Nucleus accumbens (tissue), 56 donors: ENCODE measurements at regions not wholly inside any gene's neighbourhood (a gene's known extent, or its start where the extent isn't known, plus 50 kb on each side); places are given as distances from the start of the nearest gene placed in this dataset.
A peak's percentile ranks its signal among the peaks of the same experiment; 100 is the strongest.
"Not testable (repeated sequence)": the region's sequence is repeated elsewhere in the genome, so short reads cannot be mapped to it uniquely, and the experiment has no call there.

Experiments used
- DNase-seq, 56 donors: peaks; one replicate each; lab custom pipeline; 2025; lab: John Stamatoyannopoulos, UW

- DNase-seq, result no peak
Measured at GRCh38 chr1:80533775-80534334, 1266.9 kb upstream of the ADGRL2 start.

- no peak for DNase-seq
Measured at GRCh38 chr1:80533093-80533492, 1267.6 kb upstream of the ADGRL2 start.

- DNase-seq, result no peak
Measured at GRCh38 chr1:80531182-80531581, 1269.6 kb upstream of the ADGRL2 start.

- no peak for DNase-seq
Measured at GRCh38 chr1:80529546-80529945, 1271.2 kb upstream of the ADGRL2 start.

GRCh38 chr1:80523861-80524260 lies 1276.9 kb upstream of the ADGRL2 start:
- no peak for DNase-seq

- DNase-seq, result not testable (repeated sequence)
Measured at GRCh38 chr1:80523071-80523470, 1277.7 kb upstream of the ADGRL2 start.

- no peak for DNase-seq
Measured at GRCh38 chr1:80520949-80521348, 1279.8 kb upstream of the ADGRL2 start.

- DNase-seq, result no peak
Measured at GRCh38 chr1:80517062-80517461, 1283.7 kb upstream of the ADGRL2 start.

GRCh38 chr1:80509965-80510522 lies 1290.7 kb upstream of the ADGRL2 start:
- DNase-seq, result no peak

GRCh38 chr1:80506216-80506615 lies 1294.5 kb upstream of the ADGRL2 start:
- DNase-seq, result no peak

- no peak for DNase-seq
Measured at GRCh38 chr1:80498673-80499072, 1302.1 kb upstream of the ADGRL2 start.

- DNase-seq, result no peak
Measured at GRCh38 chr1:80495806-80496205, 1304.9 kb upstream of the ADGRL2 start.

- DNase-seq, result no peak
Measured at GRCh38 chr1:80472145-80472544, 1328.6 kb upstream of the ADGRL2 start.

GRCh38 chr1:80468356-80468755 lies 1332.4 kb upstream of the ADGRL2 start:
- no peak for DNase-seq

- DNase-seq, result peak in 1 of 56 donors; percentile 1
Measured at GRCh38 chr1:80462006-80462405, 1338.7 kb upstream of the ADGRL2 start.

GRCh38 chr1:80457409-80457808 lies 1343.3 kb upstream of the ADGRL2 start:
- DNase-seq, result no peak

GRCh38 chr1:80453775-80454174 lies 1347.0 kb upstream of the ADGRL2 start:
- DNase-seq, result no peak

GRCh38 chr1:80450711-80451110 lies 1350.0 kb upstream of the ADGRL2 start:
- DNase-seq, result no peak

- DNase-seq, result no peak
Measured at GRCh38 chr1:80448081-80448480, 1352.7 kb upstream of the ADGRL2 start.

- no peak for DNase-seq
Measured at GRCh38 chr1:80447526-80447925, 1353.2 kb upstream of the ADGRL2 start.

- DNase-seq, result no peak
Measured at GRCh38 chr1:80445033-80445432, 1355.7 kb upstream of the ADGRL2 start.

- no peak for DNase-seq
Measured at GRCh38 chr1:80444171-80444570, 1356.6 kb upstream of the ADGRL2 start.

- no peak for DNase-seq
Measured at GRCh38 chr1:80441664-80442063, 1359.1 kb upstream of the ADGRL2 start.
